ENCODE measurements at regions not wholly inside any gene's neighbourhood (a gene's known extent, or its start where the extent isn't known, plus 50 kb on each side); places are given as distances from the start of the nearest gene placed in this dataset.

DNA sequence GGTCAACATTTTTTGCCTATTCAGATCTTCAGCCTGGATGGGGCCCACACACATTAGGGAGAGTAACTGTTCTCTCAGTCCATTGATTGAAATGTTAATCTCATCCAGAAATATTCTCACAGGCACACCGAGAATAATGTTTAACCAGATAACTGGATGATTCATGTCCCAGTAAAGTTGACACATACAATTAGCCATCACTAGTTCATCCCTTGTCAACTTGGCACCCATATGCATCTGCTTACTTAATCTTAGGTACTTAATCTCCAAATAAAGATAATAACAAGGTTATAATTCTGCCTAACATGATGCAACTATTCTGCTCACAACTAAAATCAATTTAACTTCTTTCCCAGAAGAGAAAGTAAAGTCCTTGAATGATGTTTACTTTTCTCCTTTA is 502.6 kb downstream of the ADRA2A start (continued):
- no peak for TF ChIP-seq CHD1 (IDR thresholded peaks at IDR 0.05; ENCODE audit: low read depth, low read length)

DNA sequence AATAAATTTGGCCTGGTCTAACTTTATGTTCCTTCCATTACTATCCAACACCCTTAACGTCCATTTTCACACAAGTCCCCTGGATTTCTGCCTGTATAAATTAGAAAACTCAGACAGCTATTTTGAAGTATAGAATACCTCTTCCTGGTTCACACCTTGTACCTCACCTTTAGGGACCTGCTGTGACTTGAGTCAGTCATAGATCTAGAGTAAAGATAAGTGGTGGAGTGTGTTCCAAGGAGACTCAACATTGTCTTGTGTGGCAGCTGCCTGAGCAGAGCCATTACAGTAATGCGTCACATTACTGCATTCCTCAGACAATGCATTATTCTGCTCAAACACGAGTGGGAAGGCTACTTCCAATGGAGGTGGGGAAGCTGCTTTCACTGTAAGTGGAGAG is 513.9 kb downstream of the ADRA2A start:
- intact Hi-C loops (cut with micrococcal nuclease; ENCODE audit: unreplicated experiment), result loop anchor here (10.0 kb wide), 1 partner anchor 426 kb away; no protein-coding TSS in a partner anchor
- CTCF ChIA-PET, result no interaction called here
- ATAC-seq, result no peak
- TF ChIP-seq SP1 (IDR thresholded peaks at IDR 0.05; ENCODE audit: low read depth, low read length) (no peak), ASH2L (IDR thresholded peaks at IDR 0.05; ENCODE audit: borderline replicate concordance, low read depth) (no peak), MEF2B (IDR thresholded peaks at IDR 0.05; ENCODE audit: partially characterized antibody, poor library complexity, severe bottlenecking) (no peak), TAF1 (IDR thresholded peaks at IDR 0.05; ENCODE audit: borderline replicate concordance, low read depth, low read length) (no peak), CREB1 (IDR thresholded peaks at IDR 0.05; ENCODE audit: low read depth) (no peak), MTA2 (IDR thresholded peaks at IDR 0.05; ENCODE audit: low read depth) (no peak), YBX1 (IDR thresholded peaks at IDR 0.05) (no peak), DPF2 (IDR thresholded peaks at IDR 0.05) (no peak), HDGF (IDR thresholded peaks at IDR 0.05) (no peak), CHD2 (IDR thresholded peaks at IDR 0.05; ENCODE audit: borderline replicate concordance, low read depth, low read length) (no peak), KAT2A (conservative IDR thresholded peaks at IDR 0.05; ENCODE audit: control insufficient read depth, low read depth, low read length) (no peak)
- TF ChIP-seq, protein P1, sequence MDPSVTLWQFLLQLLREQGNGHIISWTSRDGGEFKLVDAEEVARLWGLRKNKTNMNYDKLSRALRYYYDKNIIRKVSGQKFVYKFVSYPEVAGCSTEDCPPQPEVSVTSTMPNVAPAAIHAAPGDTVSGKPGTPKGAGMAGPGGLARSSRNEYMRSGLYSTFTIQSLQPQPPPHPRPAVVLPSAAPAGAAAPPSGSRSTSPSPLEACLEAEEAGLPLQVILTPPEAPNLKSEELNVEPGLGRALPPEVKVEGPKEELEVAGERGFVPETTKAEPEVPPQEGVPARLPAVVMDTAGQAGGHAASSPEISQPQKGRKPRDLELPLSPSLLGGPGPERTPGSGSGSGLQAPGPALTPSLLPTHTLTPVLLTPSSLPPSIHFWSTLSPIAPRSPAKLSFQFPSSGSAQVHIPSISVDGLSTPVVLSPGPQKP (IDR thresholded peaks at IDR 0.05; ENCODE audit: low read depth, low read length), result no peak
- TF ChIP-seq, protein P2, sequence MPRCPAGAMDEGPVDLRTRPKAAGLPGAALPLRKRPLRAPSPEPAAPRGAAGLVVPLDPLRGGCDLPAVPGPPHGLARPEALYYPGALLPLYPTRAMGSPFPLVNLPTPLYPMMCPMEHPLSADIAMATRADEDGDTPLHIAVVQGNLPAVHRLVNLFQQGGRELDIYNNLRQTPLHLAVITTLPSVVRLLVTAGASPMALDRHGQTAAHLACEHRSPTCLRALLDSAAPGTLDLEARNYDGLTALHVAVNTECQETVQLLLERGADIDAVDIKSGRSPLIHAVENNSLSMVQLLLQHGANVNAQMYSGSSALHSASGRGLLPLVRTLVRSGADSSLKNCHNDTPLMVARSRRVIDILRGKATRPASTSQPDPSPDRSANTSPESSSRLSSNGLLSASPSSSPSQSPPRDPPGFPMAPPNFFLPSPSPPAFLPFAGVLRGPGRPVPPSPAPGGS (IDR thresholded peaks at IDR 0.05; ENCODE audit: borderline replicate concordance, insufficient read depth, low read depth, low read length, poor library complexity, severe bottlenecking), result no peak
- TF ChIP-seq, protein P3, sequence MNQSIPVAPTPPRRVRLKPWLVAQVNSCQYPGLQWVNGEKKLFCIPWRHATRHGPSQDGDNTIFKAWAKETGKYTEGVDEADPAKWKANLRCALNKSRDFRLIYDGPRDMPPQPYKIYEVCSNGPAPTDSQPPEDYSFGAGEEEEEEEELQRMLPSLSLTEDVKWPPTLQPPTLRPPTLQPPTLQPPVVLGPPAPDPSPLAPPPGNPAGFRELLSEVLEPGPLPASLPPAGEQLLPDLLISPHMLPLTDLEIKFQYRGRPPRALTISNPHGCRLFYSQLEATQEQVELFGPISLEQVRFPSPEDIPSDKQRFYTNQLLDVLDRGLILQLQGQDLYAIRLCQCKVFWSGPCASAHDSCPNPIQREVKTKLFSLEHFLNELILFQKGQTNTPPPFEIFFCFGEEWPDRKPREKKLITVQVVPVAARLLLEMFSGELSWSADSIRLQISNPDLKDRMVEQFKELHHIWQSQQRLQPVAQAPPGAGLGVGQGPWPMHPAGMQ (IDR thresholded peaks at IDR 0.05; ENCODE audit: borderline replicate concordance), result no peak
- TF ChIP-seq, protein P4, sequence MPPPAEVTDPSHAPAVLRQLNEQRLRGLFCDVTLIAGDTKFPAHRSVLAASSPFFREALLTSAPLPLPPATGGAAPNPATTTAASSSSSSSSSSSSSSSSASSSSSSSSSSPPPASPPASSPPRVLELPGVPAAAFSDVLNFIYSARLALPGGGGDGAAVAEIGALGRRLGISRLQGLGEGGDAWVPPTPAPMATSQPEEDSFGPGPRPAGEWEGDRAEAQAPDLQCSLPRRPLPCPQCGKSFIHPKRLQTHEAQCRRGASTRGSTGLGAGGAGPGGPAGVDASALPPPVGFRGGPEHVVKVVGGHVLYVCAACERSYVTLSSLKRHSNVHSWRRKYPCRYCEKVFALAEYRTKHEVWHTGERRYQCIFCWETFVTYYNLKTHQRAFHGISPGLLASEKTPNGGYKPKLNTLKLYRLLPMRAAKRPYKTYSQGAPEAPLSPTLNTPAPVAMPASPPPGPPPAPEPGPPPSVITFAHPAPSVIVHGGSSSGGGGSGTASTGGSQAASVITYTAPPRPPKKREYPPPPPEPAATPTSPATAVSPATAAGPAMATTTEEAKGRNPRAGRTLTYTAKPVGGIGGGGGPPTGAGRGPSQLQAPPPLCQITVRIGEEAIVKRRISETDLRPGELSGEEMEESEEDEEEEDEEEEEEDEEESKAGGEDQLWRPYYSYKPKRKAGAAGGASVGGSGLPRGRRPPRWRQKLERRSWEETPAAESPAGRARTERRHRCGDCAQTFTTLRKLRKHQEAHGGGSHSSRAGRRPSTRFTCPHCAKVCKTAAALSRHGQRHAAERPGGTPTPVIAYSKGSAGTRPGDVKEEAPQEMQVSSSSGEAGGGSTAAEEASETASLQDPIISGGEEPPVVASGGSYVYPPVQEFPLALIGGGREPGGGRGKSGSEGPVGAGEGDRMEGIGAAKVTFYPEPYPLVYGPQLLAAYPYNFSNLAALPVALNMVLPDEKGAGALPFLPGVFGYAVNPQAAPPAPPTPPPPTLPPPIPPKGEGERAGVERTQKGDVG (CRISPR knock-in tag; IDR thresholded peaks at IDR 0.05), result no peak

More for the DNA sequence above, 513.9 kb downstream of the ADRA2A start:
- H3K9ac ChIP-seq (ENCODE audit: control insufficient read depth, insufficient read depth, low read length), result no peak overlapping the region
- DNase-seq (ENCODE audit: low read depth, low spot score) (no peak), FAIRE-seq (no peak)
- H2AFZ ChIP-seq (ENCODE audit: control insufficient read depth, low read depth, low read length), result no peak overlapping the region
- no peaks in the 10 kb centered on the region for H3K27me3 ChIP-seq (replicated peaks in 1 of 2; ENCODE audit: control insufficient read depth in 2 of 2, insufficient read depth in 2 of 2, low read length in 1 of 2)
- H4K20me1 ChIP-seq (ENCODE audit: control insufficient read depth, insufficient read depth), result no peaks in the 10 kb centered on the region
- no peaks in the 10 kb centered on the region for H3K79me2 ChIP-seq (ENCODE audit: control insufficient read depth, insufficient read depth, low read length)
- BruUV-seq (replicated peaks), result no TSS peak
- 0% methylated on average over 3 of the region's 3 CpGs for WGBS (ENCODE audit: insufficient coverage, insufficient replicate concordance, low lambda C conversion rate, missing lambda C conversion rate)
- POLR2A ChIA-PET, result no interaction called here
- in situ Hi-C loops (cut with MboI), result no loop called here
- H3K9me3 ChIP-seq (replicated peaks; ENCODE audit: control insufficient read depth, insufficient read depth, low read length), result no peaks in the 10 kb centered on the region
- RAD21 ChIA-PET (ENCODE audit: unreplicated experiment), result no interaction called here
- SMC1A ChIA-PET (ENCODE audit: uncharacterized antibody, unreplicated experiment), result no interaction called here
- no peak overlapping the region for H3K4me3 ChIP-seq
- no peak overlapping the region for H3K27ac ChIP-seq (ENCODE audit: control insufficient read depth, insufficient read depth)
- no peaks in the 10 kb centered on the region for H3K36me3 ChIP-seq (ENCODE audit: control insufficient read depth in 2 of 2, insufficient read depth in 2 of 2, low read length in 1 of 2)
- no peak overlapping the region for H3K4me2 ChIP-seq (ENCODE audit: control insufficient read depth, insufficient read depth)
- H3K4me1 ChIP-seq (ENCODE audit: control insufficient read depth, insufficient read depth, low read length), result no peaks in the 10 kb centered on the region
